Natural killer cell (primary cell): ENCODE measurements at regions not wholly inside any gene's neighbourhood (a gene's known extent, or its start where the extent isn't known, plus 50 kb on each side); places are given as distances from the start of the nearest gene placed in this dataset.

Experiments
- ATAC-seq, 3 donors: fragments of 150-1000 bp in 2 of 3; fragments of 200-7000 bp in 1 of 3; cut with Tn5 transposase; 1 replicate in 1 of 3; 2 replicates in 2 of 3; pipeline ENCODE4 v1.10.0; 2021; ENCODE audit warnings: mild to moderate bottlenecking in 2 of 3, moderate library complexity in 2 of 3
- DNase-seq, 2 donors: peaks; one replicate each; pipeline versions ENCODE4 v3.0.0 to v3.0.0-alpha.2; 2013 to 2021; ENCODE audit warnings: mixed read lengths in 1 of 2
- H3K27ac ChIP-seq: one replicate; pipeline ENCODE4 v1.5.1; 2013; ENCODE audit warnings: mild to moderate bottlenecking, low read length
- H3K27me3 ChIP-seq: one replicate; pipeline ENCODE4 v1.6.1; 2013; ENCODE audit warnings: low read length; ENCODE audit not compliant: control insufficient read depth, insufficient read depth
- H3K36me3 ChIP-seq: one replicate; pipeline ENCODE4 v1.6.1; 2013; ENCODE audit warnings: low read length; ENCODE audit not compliant: control insufficient read depth, insufficient read depth
- H3K4me1 ChIP-seq: one replicate; pipeline ENCODE4 v1.6.1; 2013; ENCODE audit warnings: low read length; ENCODE audit not compliant: control insufficient read depth, insufficient read depth
- H3K4me3 ChIP-seq: one replicate; pipeline ENCODE4 v1.5.1; 2013; ENCODE audit warnings: low read length
- H3K9me3 ChIP-seq: one replicate; pipeline ENCODE4 v1.6.1; 2013; ENCODE audit warnings: low read length; ENCODE audit not compliant: control insufficient read depth, insufficient read depth
- H3K27ac Mint-ChIP-seq, 2 donors: one replicate each; pipeline ENCODE4 v1.8.0; 2022; ENCODE audit warnings: mild to moderate bottlenecking in 2 of 2, mixed read lengths in 2 of 2, moderate library complexity in 1 of 2
- H3K27me3 Mint-ChIP-seq, 2 donors: one replicate each; pipeline ENCODE4 v1.8.0; 2022; ENCODE audit warnings: low read depth in 2 of 2, mixed read lengths in 2 of 2
- H3K36me3 Mint-ChIP-seq: one replicate; pipeline ENCODE4 v1.8.0; 2022; ENCODE audit warnings: mixed read lengths
- H3K4me1 Mint-ChIP-seq, 2 donors: one replicate each; pipeline ENCODE4 v1.8.0; 2022; ENCODE audit warnings: mixed read lengths in 2 of 2
- H3K4me3 Mint-ChIP-seq: one replicate; pipeline ENCODE4 v1.8.0; 2022; ENCODE audit warnings: mild to moderate bottlenecking, moderate library complexity, mixed read lengths
- H3K9me3 Mint-ChIP-seq, 2 donors: one replicate each; pipeline ENCODE4 v1.8.0; 2022; ENCODE audit warnings: mixed read lengths in 2 of 2
- CTCF ChIP-seq: fragments of 200-600 bp; IDR thresholded peaks from one replicate; pipeline ENCODE4 v1.8.0; 2022; ENCODE audit warnings: antibody characterized with exemption
- WGBS: methylation state at CpG from one replicate; pipeline ENCODE4 v1.1.7; 2013; ENCODE audit warnings: missing lambda C conversion rate; ENCODE audit not compliant: insufficient coverage; 5-methylcytosine and 5-hydroxymethylcytosine counted together
- intact Hi-C: fragments of 100-400 bp; cut with micrococcal nuclease; formaldehyde crosslinking; loops from one replicate; pipeline ENCODE4 v1.14.2; 2022

DNA sequence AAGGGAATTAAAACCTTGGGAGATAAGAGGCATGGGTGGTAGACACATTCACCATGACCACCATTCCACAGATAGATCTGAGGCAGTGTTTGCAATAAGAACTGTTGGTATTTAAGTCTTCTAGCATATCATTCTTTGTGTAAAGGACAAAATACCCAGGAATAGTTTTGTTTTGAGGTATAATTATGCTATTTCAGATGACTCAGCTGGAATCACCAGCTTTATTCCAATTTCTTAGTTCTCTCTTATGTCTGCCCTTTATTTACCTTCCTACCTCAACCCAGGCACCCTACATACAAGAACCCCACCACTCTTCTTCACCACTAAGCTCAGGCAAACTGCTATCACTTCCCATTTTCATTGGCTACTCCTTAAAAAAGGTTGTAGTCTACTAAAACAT lies 94.7 kb upstream of the TRIO start:
- Mint-ChIP-seq H3K4me1 (no peaks in the 10 kb centered on the region), H3K9me3 (no peaks in the 10 kb centered on the region), H3K4me3 (no peak overlapping the region), H3K27me3 (peaks cover 0 to 8% of the 10 kb centered on the region in 2 donors), H3K27ac (no peak overlapping the region), H3K36me3 (no peaks in the 10 kb centered on the region)
- Histone ChIP-seq H3K4me3 (no peak overlapping the region), H3K4me1 (no peaks in the 10 kb centered on the region), H3K27ac (no peak overlapping the region), H3K9me3 (no peaks in the 10 kb centered on the region), H3K36me3 (no peaks in the 10 kb centered on the region), H3K27me3 (peaks cover 2% of the 10 kb centered on the region)
- intact Hi-C loops = no loop called here
- TF ChIP-seq CTCF = no peak
- DNase-seq (no peak), ATAC-seq (no peak)

DNA sequence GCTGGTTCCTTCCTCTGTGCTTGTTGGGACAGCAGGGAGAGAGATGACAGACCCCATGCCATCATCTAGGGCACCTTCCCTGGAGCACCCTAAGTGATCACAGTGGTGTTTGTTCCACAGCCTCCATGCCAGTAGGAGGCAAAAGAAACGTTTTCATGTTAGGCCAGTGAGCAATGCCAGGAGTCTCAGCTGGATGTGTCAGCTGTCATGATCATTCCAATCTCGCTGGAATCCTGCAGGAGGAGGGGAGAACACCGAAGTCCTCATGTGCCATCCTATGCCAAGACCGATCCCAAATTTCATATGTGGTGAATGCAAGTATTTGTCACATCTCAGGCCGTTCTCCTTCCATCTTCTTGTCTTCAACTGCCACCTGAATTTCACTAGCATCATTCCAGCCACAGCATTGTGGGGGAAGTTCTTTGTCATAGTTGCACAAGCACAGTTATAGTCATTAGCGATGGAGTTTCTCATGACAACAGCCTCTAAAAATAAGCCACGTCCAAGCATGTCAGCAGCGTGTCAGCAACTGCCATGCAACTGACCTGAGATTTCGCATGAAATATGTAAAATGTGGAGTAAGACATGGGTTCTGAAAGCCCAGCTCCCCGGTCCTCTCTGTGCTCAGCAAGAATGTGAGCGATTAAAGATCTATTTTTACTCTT lies 97.2 kb upstream of the DNAH5 start:
- H3K4me3 ChIP-seq = no peak overlapping the region

GRCh38 chr5:14040542-14040941 lies 96.1 kb upstream of the DNAH5 start:
- intact Hi-C loops = no loop called here
- no peaks in the 10 kb centered on the region for H3K27me3 ChIP-seq
- 78% methylated on average over 3 of the region's 5 CpGs for WGBS
- H3K4me3 ChIP-seq = no peak overlapping the region
- TF ChIP-seq CTCF = no peak
- no peak overlapping the region for H3K27ac ChIP-seq
- H3K36me3 ChIP-seq = no peaks in the 10 kb centered on the region
- no peaks in the 10 kb centered on the region for H3K9me3 Mint-ChIP-seq
- H3K9me3 ChIP-seq = no peaks in the 10 kb centered on the region
- H3K4me1 ChIP-seq = no peaks in the 10 kb centered on the region
- ATAC-seq (no peak), DNase-seq (no peak)
- no peaks in the 10 kb centered on the region for H3K36me3 Mint-ChIP-seq
- no peak overlapping the region for H3K4me3 Mint-ChIP-seq
- no peak overlapping the region for H3K27ac Mint-ChIP-seq
- peaks cover 0 to 9% of the 10 kb centered on the region in 2 donors for H3K27me3 Mint-ChIP-seq
- peaks cover 2 to 3% of the 10 kb centered on the region in 2 donors for H3K4me1 Mint-ChIP-seq

More for the DNA sequence above, 97.2 kb upstream of the DNAH5 start:
- Histone ChIP-seq H3K36me3 (no peaks in the 10 kb centered on the region), H3K4me1 (no peaks in the 10 kb centered on the region), H3K27ac (no peak overlapping the region), H3K9me3 (no peaks in the 10 kb centered on the region), H3K27me3 (peaks cover 2% of the 10 kb centered on the region)
- ATAC-seq = no peak
- DNase-seq = no peak
- no peak for TF ChIP-seq CTCF
- no peaks in the 10 kb centered on the region for H3K9me3 Mint-ChIP-seq
- H3K4me1 Mint-ChIP-seq = no peaks in the 10 kb centered on the region
- 76% methylated on average over 11 of the region's 11 CpGs for WGBS
- intact Hi-C loops = no loop called here
- no peak overlapping the region for H3K27ac Mint-ChIP-seq
- H3K36me3 Mint-ChIP-seq = no peaks in the 10 kb centered on the region
- peaks cover 0 to 12% of the 10 kb centered on the region in 2 donors for H3K27me3 Mint-ChIP-seq
- no peak overlapping the region for H3K4me3 Mint-ChIP-seq

DNA sequence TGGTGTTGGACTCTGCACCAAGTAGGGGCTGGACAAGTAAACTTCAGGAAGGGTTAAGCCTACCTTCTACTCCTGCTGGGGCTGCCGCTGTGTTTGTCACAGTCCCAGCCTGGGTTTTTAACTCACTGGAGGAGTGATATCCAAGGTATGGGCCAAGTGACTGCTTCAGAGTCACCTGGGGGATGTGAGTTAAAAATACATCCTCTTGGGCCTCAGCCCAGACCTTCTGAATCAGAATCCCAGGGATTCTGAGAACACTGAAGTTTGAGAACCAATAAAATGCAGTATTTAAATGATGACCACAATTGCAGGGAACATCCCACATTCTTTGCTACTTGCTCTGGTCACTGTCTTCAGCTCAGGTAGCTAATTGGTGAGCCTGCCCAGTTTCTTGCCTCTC lies 95.1 kb upstream of the DNAH5 start:
- H3K36me3 ChIP-seq = no peaks in the 10 kb centered on the region
- H3K4me3 ChIP-seq = no peak overlapping the region
- no peak overlapping the region for H3K27ac Mint-ChIP-seq
- H3K9me3 ChIP-seq = no peaks in the 10 kb centered on the region
- H3K4me3 Mint-ChIP-seq = no peak overlapping the region
- H3K27me3 Mint-ChIP-seq = peaks cover under 1 to 9% of the 10 kb centered on the region in 2 donors
- no peak for TF ChIP-seq CTCF
- no peaks in the 10 kb centered on the region for H3K9me3 Mint-ChIP-seq
- no peaks in the 10 kb centered on the region for H3K27me3 ChIP-seq
- H3K27ac ChIP-seq = no peak overlapping the region
- DNase-seq = no peak
- intact Hi-C loops = no loop called here
- no peak for ATAC-seq
- no peaks in the 10 kb centered on the region for H3K36me3 Mint-ChIP-seq
- 100% methylated on average over 1 of the region's 1 CpG for WGBS
- no peaks in the 10 kb centered on the region for H3K4me1 ChIP-seq
- peaks cover 7 to 9% of the 10 kb centered on the region in 2 donors for H3K4me1 Mint-ChIP-seq
